GM18858 (cell line): ENCODE measurements at regions not wholly inside any gene's neighbourhood (a gene's known extent, or its start where the extent isn't known, plus 50 kb on each side); places are given as distances from the start of the nearest gene placed in this dataset.

Experiments used
- ATAC-seq: cut with Tn5 transposase; IDR thresholded peaks from one replicate; pipeline ENCODE4 v1.9.1; 2021; ENCODE audit not compliant: unreplicated experiment

DNA sequence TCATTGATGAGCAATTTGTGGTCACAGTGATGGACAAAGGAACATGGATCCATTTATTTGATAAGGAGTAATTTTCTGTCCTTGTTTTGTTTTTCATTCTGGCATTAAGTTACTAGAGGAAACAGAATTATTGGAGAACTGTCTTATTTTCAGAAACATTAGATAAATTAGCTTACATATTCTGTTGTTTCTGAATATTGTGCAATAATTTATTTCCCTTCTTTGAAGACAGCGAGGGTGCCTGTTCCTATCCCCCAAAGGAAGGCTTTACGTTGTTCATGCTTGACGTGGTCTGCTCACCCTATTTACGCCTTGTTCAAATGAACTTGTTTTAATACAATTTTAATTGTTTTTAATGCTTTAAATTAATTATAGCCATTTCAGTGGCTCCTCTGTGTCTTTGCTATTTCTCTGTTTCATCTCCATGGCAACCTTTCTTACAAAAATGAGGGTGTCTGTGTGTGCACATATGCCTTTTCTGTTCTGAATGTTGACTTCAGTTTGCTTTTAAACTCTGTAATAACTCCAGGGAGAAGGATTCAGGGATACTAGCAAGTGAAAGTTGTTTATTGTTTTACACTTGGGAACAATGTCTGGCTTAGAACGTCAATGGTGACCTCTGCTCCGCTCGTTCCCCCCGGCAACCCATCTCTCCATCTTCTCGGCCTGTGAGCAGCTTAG lies 138.3 kb upstream of the PLET1 start:
- ATAC-seq: no peak

- ATAC-seq: no peak
Observed at GRCh38 chr11:112400476-112401014, 139.9 kb upstream of the PLET1 start.

- ATAC-seq: no peak
Observed at GRCh38 chr11:112401036-112401769, 140.5 kb upstream of the PLET1 start.

DNA sequence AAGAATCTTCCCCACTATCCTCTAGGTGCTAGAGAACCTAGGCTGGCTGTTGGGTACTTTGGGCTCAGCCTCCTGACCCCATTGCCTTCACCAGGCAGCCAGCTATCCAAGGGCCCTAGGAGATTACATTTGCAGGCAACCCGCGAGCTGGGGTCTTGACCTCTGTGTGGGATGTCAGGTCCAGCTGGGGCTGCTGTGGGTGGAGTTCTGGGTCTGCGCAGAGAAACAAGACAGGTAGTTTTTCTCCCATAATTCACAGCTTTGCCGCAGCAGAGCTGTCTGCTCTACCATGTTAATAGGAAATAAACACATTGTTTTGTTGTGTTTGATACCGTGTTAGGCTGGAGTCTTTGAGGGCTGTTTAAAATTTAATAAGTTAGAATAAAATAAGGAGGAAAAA lies 142.8 kb upstream of the PLET1 start:
- no peak for ATAC-seq

DNA sequence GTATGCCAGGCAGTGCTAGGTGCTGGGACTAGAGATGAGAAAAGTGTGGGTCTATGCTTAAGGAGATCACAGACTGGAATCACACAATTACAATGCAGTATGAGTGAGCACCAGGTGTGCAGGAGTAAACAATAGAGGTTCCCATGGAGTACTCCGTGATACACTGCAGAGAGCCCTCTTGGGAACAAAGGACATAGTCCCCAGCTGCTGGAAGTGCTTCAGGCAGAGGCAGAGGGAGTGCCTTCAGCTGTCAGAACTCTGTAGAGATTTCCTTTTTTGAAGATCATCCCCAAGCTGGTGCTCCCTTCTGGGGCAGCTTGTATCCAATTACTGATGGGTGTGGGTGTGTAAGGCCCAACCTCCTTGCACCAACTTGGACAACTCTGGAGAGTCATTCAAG lies 143.5 kb upstream of the PLET1 start:
- ATAC-seq: no peak

- no peak for ATAC-seq
Observed at GRCh38 chr11:112408517-112408916, 147.9 kb upstream of the PLET1 start.

GRCh38 chr11:112410325-112410724 lies 149.7 kb upstream of the PLET1 start:
- no peak for ATAC-seq

DNA sequence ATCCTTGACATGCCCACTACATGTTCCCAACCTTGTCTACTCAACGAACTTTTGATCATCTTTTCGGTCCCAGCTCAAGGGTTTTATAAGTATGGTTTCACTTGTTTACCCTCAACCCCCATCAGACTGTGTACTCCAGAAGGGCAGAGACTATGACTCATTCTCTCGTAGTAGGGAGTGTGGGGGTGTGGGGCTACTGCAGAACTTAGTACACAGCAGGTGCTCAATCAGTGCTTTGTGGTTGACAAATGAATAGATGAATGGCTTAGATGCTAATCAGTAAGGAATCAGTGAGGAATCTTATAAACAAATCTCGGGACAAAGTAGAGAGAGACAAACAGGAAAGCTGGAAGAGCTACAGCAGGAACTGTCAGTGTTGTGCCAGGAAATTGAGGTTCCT lies 151.7 kb upstream of the PLET1 start:
- no peak for ATAC-seq

- ATAC-seq: no peak
Observed at GRCh38 chr11:112417339-112417738, 156.7 kb upstream of the PLET1 start.

- no peak for ATAC-seq
Observed at GRCh38 chr11:112418438-112418837, 157.8 kb upstream of the PLET1 start.

DNA sequence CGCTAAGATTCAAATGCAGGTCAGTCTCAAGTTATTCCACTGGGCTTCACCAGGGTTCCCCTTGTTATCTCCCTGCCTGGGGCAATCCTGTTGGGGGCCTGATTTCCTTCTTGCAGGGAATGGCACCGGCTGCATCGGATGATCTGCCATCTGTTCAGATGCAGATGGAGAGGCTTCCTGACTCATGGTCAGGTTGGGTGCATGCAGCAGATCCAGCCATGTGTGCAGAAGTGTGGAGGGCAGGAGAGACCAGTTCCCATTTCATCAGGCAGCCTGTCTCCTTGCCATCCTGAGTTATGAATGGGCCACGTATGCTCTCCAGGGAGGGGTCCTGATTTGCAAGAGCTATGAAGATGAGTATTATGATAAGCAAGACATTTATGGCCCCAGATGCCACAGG lies 161.2 kb upstream of the PLET1 start:
- no peak for ATAC-seq

GRCh38 chr11:112425121-112425520 lies 164.5 kb upstream of the PLET1 start:
- no peak for ATAC-seq

DNA sequence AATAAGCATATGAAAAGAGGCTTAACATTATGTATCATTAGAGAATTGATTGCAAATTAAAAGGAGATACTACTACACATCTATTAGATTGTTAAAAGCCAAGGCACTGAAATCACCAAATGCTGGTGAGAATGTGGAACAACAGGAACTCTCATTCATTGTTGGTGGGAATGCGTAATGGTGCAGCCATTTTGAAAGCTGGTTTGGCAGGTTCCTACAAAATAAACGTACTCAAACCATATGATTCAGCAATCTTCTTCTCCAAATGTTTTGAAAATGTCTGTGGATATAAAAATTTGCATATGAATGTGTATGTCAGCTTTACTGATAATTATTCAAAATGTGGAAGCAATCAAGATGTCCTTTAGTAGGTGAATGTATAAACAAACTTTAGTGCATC lies 176.4 kb upstream of the PLET1 start:
- no peak for ATAC-seq

GRCh38 chr11:112439614-112440013 lies 179.0 kb upstream of the PLET1 start:
- ATAC-seq: no peak

DNA sequence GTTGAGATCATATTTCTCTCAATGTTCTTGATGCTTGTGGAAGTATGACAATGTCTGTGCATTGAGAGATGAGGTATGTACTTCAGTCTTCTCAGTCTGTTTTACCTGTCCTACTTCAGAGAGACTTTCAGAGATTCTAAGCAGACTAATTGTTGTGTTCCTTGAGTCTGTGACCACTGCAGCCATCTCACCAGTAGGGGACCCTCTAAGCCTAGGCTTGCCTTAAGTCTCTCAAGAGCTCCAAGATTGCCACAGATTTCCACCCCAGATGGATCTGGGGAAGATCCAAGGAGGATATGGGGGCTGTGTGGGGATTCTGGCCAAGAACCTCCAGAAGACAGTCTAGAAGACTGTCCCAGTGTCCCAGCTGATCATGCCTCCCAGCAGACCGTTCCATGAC lies 179.9 kb upstream of the PLET1 start:
- no peak for ATAC-seq

DNA sequence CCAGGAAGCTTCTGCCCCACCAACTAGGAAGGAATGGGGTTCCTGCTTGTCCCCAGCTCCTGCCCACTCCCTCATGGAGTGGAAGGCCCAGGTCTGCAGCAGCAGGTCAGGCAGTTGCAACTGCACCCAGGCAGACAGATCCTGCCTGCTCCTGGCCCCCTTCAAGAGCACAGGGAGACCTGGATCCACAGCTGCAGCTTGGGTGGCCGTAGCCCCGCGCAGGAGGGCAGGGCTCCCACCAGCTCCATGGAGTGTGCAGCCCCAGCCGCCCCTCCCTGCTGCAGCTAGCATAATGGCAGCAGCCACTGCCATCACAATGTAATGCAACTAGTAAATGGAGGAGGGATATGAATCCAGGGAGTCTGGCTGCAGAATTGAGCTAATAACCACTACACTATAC lies 187.5 kb upstream of the PLET1 start:
- no peak for ATAC-seq

GRCh38 chr11:112448806-112449205 lies 188.1 kb upstream of the PLET1 start:
- no peak for ATAC-seq

DNA sequence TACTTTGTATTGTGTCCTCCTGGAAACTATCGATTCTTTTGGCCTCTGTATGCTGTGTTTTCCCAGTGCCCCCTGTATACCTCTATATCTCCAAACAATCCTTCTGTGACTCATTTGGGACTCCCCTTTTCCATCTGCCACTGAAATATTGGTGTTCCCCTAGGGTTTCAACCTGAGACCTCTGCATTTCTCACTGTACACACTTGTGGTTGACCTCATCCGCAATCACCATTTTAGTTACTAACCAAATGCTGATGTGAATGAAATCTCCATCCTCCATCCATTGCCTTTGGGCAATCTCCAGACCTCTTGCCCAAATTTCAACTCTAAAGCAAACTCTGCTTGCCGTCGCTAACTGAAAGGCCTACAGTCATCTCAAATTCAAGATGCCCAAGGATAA lies 190.6 kb upstream of the PLET1 start:
- no peak for ATAC-seq

GRCh38 chr11:112453601-112454577 lies 193.2 kb upstream of the PLET1 start:
- no peak for ATAC-seq

DNA sequence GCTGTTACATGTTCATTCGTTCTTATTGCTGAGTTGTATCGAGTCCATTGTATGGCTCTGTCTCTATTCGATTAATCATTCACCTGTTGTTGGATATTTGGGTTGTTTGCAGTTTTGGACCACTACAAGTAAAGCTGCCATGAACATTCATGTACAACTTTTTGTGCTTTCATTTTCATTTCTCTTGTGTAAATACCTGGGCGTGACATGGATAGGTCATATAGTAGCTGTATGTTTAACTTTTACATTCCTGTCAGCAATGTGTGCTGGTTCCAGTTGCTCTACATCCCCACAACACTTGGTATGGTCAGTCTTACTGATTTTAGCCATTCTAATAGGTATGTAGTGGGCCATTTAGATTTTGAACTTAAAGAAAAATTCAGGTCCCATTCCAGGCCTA lies 194.2 kb upstream of the PLET1 start:
- ATAC-seq: no peak

GRCh38 chr11:112455791-112456190 lies 195.1 kb upstream of the PLET1 start:
- no peak for ATAC-seq
